GM12878 (cell line): ENCODE measurements at regions not wholly inside any gene's neighbourhood (a gene's known extent, or its start where the extent isn't known, plus 50 kb on each side); places are given as distances from the start of the nearest gene placed in this dataset.

ENCODE experiments used
- ATAC-seq: fragments of 200-7000 bp; cut with Tn5 transposase; 3 replicates; pipeline ENCODE4 v1.9.1; 2020; ENCODE audit warnings: mild to moderate bottlenecking, moderate library complexity
- BruUV-seq: library from RNA; stranded (reverse); fragments of 400-500 nt; replicated peaks from 2 replicates; lab custom pipeline; 2021; lab: Mats Ljungman, UMichigan
- CTCF ChIA-PET: fragments of 300-600 bp; sonication (Branson Sonifier 250); formaldehyde crosslinking; extraction: SDS; loops from one replicate; lab custom pipeline; 2021; ENCODE audit warnings: inconsistent platforms; lab: Yijun Ruan, JAX
- POLR2A ChIA-PET: fragments of 350-600 bp; formaldehyde crosslinking; extraction: SDS; loops from one replicate; lab custom pipeline; 2021; ENCODE audit warnings: inconsistent platforms; lab: Charles Lee
- RAD21 ChIA-PET: fragments of 300-600 bp; sonication (Branson Sonifier 250); formaldehyde crosslinking; loops from one replicate; lab custom pipeline; 2023; ENCODE audit warnings: antibody characterized with exemption; ENCODE audit not compliant: unreplicated experiment; lab: Charles Lee
- SMC1A ChIA-PET: fragments of 300-600 bp; sonication (Branson Sonifier 250); formaldehyde crosslinking; loops from one replicate; lab custom pipeline; 2023; ENCODE audit not compliant: unreplicated experiment, uncharacterized antibody; lab: Charles Lee
- DNase-seq: peaks from one replicate; pipeline ENCODE4 v3.0.0-alpha.2; 2011; ENCODE audit warnings: low read depth, low spot score
- FAIRE-seq: peaks from 3 replicates; lab custom pipeline; 2011; peaks lifted over from hg19 to GRCh38; lab: Jason Lieb, UNC
- H2AFZ ChIP-seq: 2 replicates; pipeline ENCODE4 v1.6.0; 2011; ENCODE audit warnings: low read depth, low read length, control low read depth; ENCODE audit not compliant: control insufficient read depth
- H3K27ac ChIP-seq: 2 replicates; pipeline ENCODE4 v1.5.1; 2011; ENCODE audit warnings: control low read depth; ENCODE audit not compliant: control insufficient read depth, insufficient read depth
- H3K27me3 ChIP-seq, 2 experiments: replicated peaks in 1 of 2; 2 replicates each; pipeline versions ENCODE4 v1.6.0 to v1.6.1; 2011; ENCODE audit warnings: low read length in 1 of 2; ENCODE audit not compliant: control insufficient read depth in 2 of 2, insufficient read depth in 2 of 2
- H3K36me3 ChIP-seq, 2 experiments: 2 replicates each; pipeline ENCODE4 v1.5.1; 2011; ENCODE audit warnings: low read length in 1 of 2; ENCODE audit not compliant: control insufficient read depth in 2 of 2, insufficient read depth in 2 of 2
- H3K4me1 ChIP-seq: 2 replicates; pipeline ENCODE4 v1.6.1; 2011; ENCODE audit warnings: mild to moderate bottlenecking, low read length, moderate library complexity, mixed read lengths; ENCODE audit not compliant: control insufficient read depth, insufficient read depth
- H3K4me2 ChIP-seq: 2 replicates; pipeline ENCODE4 v1.6.0; 2011; ENCODE audit warnings: control low read depth; ENCODE audit not compliant: control insufficient read depth, insufficient read depth
- H3K4me3 ChIP-seq: fragments of 200-600 bp; sonication (generic); 2 replicates; pipeline ENCODE4 v1.5.1; 2016
- H3K79me2 ChIP-seq: 2 replicates; pipeline ENCODE4 v1.6.0; 2011; ENCODE audit warnings: low read length; ENCODE audit not compliant: control insufficient read depth, insufficient read depth
- H3K9ac ChIP-seq: 2 replicates; pipeline ENCODE4 v1.8.0; 2011; ENCODE audit warnings: low read length, control low read depth, mixed read lengths; ENCODE audit not compliant: control insufficient read depth, insufficient read depth
- H3K9me3 ChIP-seq: replicated peaks from 3 replicates; pipeline ENCODE4 v1.5.1; 2011; ENCODE audit warnings: mild to moderate bottlenecking, low read length; ENCODE audit not compliant: control insufficient read depth, insufficient read depth
- H4K20me1 ChIP-seq: 2 replicates; pipeline ENCODE4 v1.6.0; 2011; ENCODE audit not compliant: control insufficient read depth, insufficient read depth
- BHLHE40 ChIP-seq, 2 experiments: fragments of 450-650 bp in 1 of 2; IDR thresholded peaks; 2 replicates each; pipeline ENCODE4 v1.6.1; 2011 to 2017; ENCODE audit warnings: low read depth in 2 of 2, borderline replicate concordance in 1 of 2, improper control_type of control experiment in 1 of 2, low read length in 1 of 2, mild to moderate bottlenecking in 1 of 2
- FOS ChIP-seq: IDR thresholded peaks from 3 replicates; pipeline ENCODE4 v1.6.1; 2011; ENCODE audit warnings: borderline replicate concordance; ENCODE audit not compliant: insufficient read length; ENCODE audit errors: extremely low read depth
- GATAD2B ChIP-seq: fragments of 450-650 bp; conservative IDR thresholded peaks from 2 replicates; pipeline ENCODE4 v1.6.1; 2017; ENCODE audit warnings: low read depth, mild to moderate bottlenecking, moderate library complexity
- JUNB ChIP-seq: IDR thresholded peaks from 2 replicates; pipeline ENCODE4 v1.6.1; 2016; ENCODE audit warnings: antibody characterized with exemption, mild to moderate bottlenecking
- JUND ChIP-seq: IDR thresholded peaks from 2 replicates; pipeline ENCODE4 v1.6.1; 2012; ENCODE audit warnings: low read depth, mild to moderate bottlenecking, low read length, improper control_type of control experiment, moderate library complexity
- LARP7 ChIP-seq: fragments of 450-650 bp; IDR thresholded peaks from 2 replicates; pipeline ENCODE4 v1.6.1; 2017; ENCODE audit warnings: mild to moderate bottlenecking
- MEF2B ChIP-seq: fragments of 450-650 bp; IDR thresholded peaks from 2 replicates; pipeline ENCODE4 v1.6.1; 2018; ENCODE audit warnings: mild to moderate bottlenecking, moderate library complexity; ENCODE audit not compliant: partially characterized antibody, poor library complexity, severe bottlenecking
- NFYA ChIP-seq: IDR thresholded peaks from 2 replicates; pipeline ENCODE4 v1.6.1; 2011; ENCODE audit warnings: low read depth, mild to moderate bottlenecking, low read length, improper control_type of control experiment, borderline replicate concordance
- NRF1 ChIP-seq: conservative IDR thresholded peaks from 2 replicates; pipeline ENCODE4 v1.6.1; 2011; ENCODE audit warnings: mild to moderate bottlenecking, low read depth, low read length, improper control_type of control experiment
- RB1 ChIP-seq: fragments of 450-650 bp; formaldehyde crosslinking; IDR thresholded peaks from 2 replicates; pipeline ENCODE4 v1.6.1; 2017; ENCODE audit warnings: mild to moderate bottlenecking, borderline replicate concordance
- SMARCA5 ChIP-seq: fragments of 450-650 bp; IDR thresholded peaks from 2 replicates; pipeline ENCODE4 v1.6.1; 2017; ENCODE audit warnings: mild to moderate bottlenecking
- SREBF2 ChIP-seq: IDR thresholded peaks from 2 replicates; pipeline ENCODE4 v1.6.1; 2012; ENCODE audit warnings: mild to moderate bottlenecking, low read length
- SUZ12 ChIP-seq: fragments of 200-600 bp; sonication (generic); IDR thresholded peaks from one replicate; pipeline ENCODE4 v1.6.1; 2018; ENCODE audit warnings: antibody characterized with exemption, mild to moderate bottlenecking; ENCODE audit not compliant: unreplicated experiment
- TAF1 ChIP-seq: IDR thresholded peaks from 2 replicates; pipeline ENCODE4 v1.6.1; 2011; ENCODE audit warnings: mild to moderate bottlenecking, low read depth, low read length, borderline replicate concordance
- TCF3 ChIP-seq: IDR thresholded peaks from 2 replicates; pipeline ENCODE4 v1.6.1; 2012; ENCODE audit warnings: low read depth, mild to moderate bottlenecking, low read length, borderline replicate concordance; ENCODE audit not compliant: insufficient read depth
- YY1 ChIP-seq: IDR thresholded peaks from 2 replicates; pipeline ENCODE4 v1.6.1; 2011; ENCODE audit warnings: low read depth, mild to moderate bottlenecking, low read length
- WGBS: methylation state at CpG from one replicate; pipeline ENCODE4 v1.1.6; 2016; ENCODE audit warnings: low lambda C conversion rate; ENCODE audit not compliant: insufficient replicate concordance, insufficient coverage; ENCODE audit errors: missing lambda C conversion rate; 5-methylcytosine and 5-hydroxymethylcytosine counted together
- in situ Hi-C: fragments of 300-500 bp; cut with MboI; formaldehyde crosslinking; loops from 9 replicates; pipeline ENCODE4 v1.14.3; 2018; ENCODE audit warnings: mixed read lengths
- intact Hi-C: fragments of 100-400 bp; cut with micrococcal nuclease; formaldehyde crosslinking; loops from one replicate; pipeline ENCODE4 v1.14.2; 2022; ENCODE audit not compliant: unreplicated experiment
- TF ChIP-seq, protein P1 (sequence below): IDR thresholded peaks from 2 replicates; pipeline ENCODE4 v1.6.1; 2011; ENCODE audit warnings: borderline replicate concordance, low read depth, mild to moderate bottlenecking, moderate library complexity, mixed read lengths, low read length; ENCODE audit not compliant: insufficient read depth; ENCODE audit errors: extremely low read length
- TF ChIP-seq, protein P2 (sequence below): IDR thresholded peaks from 2 replicates; pipeline ENCODE4 v1.6.1; 2011; ENCODE audit warnings: low read depth, mild to moderate bottlenecking, low read length, moderate library complexity, borderline replicate concordance; ENCODE audit errors: extremely low read depth
- TF ChIP-seq, protein P3 (sequence below): fragments of 450-650 bp; IDR thresholded peaks from 2 replicates; pipeline ENCODE4 v1.6.1; 2016; ENCODE audit warnings: mild to moderate bottlenecking

DNA sequence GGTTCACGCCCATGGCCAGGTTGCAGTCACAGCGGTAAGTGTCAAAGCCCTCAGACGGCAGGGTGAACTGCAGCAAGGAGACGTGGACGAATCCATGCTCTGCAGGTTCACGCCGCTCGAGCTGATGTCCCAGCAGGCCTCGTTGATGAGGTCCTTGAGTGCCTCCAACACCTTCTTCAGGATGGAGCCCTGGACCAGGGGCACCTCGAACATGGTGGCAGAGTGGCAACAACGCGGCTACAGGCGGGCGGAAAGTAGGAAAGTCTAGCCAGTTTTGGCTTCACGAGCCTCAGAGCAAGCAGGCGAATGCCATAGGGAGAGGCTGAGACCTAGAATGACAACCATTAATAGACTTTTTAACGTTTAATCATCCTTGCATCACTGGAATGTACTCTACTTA is 485.9 kb downstream of the ZNF674 start:
- no peaks in the 10 kb centered on the region for H3K79me2 ChIP-seq
- intact Hi-C loops (no loop called here), in situ Hi-C loops (no loop called here)
- no TSS peak for BruUV-seq
- no peaks in the 10 kb centered on the region for H4K20me1 ChIP-seq
- no peaks in the 10 kb centered on the region for H3K36me3 ChIP-seq
- no peak for ATAC-seq
- ChIA-PET SMC1A (no interaction called here), CTCF (interaction anchor here (1.0 kb wide), 1 partner anchor 12 kb away, joined by 4 read pairs; no protein-coding TSS in a partner anchor), POLR2A (no interaction called here), RAD21 (no interaction called here)
- no peaks in the 10 kb centered on the region for H3K4me1 ChIP-seq
- no peak overlapping the region for H2AFZ ChIP-seq
- TF ChIP-seq GATAD2B = no peak
- TF ChIP-seq SMARCA5 = no peak
- no peak for TF ChIP-seq TAF1
- TF ChIP-seq TCF3 = no peak
- TF ChIP-seq NFYA = no peak
- no peak for TF ChIP-seq BHLHE40 (IDR thresholded peaks at IDR 0.05; ENCODE audit: borderline replicate concordance in 1 of 2, low read depth in 2 of 2, low read length in 1 of 2)
- TF ChIP-seq MEF2B = no peak
- TF ChIP-seq YY1 = no peak
- TF ChIP-seq NRF1 = no peak
- TF ChIP-seq RB1 = no peak
- TF ChIP-seq, protein P1, sequence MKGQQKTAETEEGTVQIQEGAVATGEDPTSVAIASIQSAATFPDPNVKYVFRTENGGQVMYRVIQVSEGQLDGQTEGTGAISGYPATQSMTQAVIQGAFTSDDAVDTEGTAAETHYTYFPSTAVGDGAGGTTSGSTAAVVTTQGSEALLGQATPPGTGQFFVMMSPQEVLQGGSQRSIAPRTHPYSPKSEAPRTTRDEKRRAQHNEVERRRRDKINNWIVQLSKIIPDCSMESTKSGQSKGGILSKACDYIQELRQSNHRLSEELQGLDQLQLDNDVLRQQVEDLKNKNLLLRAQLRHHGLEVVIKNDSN = no peak
- no peak for TF ChIP-seq SUZ12
- no peak for TF ChIP-seq JUND
- no peak for TF ChIP-seq FOS
- TF ChIP-seq JUNB = no peak
- TF ChIP-seq, protein P2, sequence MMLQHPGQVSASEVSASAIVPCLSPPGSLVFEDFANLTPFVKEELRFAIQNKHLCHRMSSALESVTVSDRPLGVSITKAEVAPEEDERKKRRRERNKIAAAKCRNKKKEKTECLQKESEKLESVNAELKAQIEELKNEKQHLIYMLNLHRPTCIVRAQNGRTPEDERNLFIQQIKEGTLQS = no peak
- TF ChIP-seq, protein P3, sequence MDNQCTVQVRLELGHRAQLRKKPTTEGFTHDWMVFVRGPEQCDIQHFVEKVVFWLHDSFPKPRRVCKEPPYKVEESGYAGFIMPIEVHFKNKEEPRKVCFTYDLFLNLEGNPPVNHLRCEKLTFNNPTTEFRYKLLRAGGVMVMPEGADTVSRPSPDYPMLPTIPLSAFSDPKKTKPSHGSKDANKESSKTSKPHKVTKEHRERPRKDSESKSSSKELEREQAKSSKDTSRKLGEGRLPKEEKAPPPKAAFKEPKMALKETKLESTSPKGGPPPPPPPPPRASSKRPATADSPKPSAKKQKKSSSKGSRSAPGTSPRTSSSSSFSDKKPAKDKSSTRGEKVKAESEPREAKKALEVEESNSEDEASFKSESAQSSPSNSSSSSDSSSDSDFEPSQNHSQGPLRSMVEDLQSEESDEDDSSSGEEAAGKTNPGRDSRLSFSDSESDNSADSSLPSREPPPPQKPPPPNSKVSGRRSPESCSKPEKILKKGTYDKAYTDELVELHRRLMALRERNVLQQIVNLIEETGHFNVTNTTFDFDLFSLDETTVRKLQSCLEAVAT = no peak
- TF ChIP-seq SREBF2 = no peak
- TF ChIP-seq LARP7 = no peak
- no peak overlapping the region for H3K27ac ChIP-seq
- WGBS = 33% methylated on average over 17 of the region's 17 CpGs
- H3K4me3 ChIP-seq = no peak overlapping the region
- no peak overlapping the region for H3K4me2 ChIP-seq
- H3K9me3 ChIP-seq = no peaks in the 10 kb centered on the region
- no peak overlapping the region for H3K9ac ChIP-seq
- DNase-seq = no peak
- FAIRE-seq = no peak
- no peaks in the 10 kb centered on the region for H3K27me3 ChIP-seq
